ENCODE measurements at regions not wholly inside any gene's neighbourhood (a gene's known extent, or its start where the extent isn't known, plus 50 kb on each side); places are given as distances from the start of the nearest gene placed in this dataset.

DNA sequence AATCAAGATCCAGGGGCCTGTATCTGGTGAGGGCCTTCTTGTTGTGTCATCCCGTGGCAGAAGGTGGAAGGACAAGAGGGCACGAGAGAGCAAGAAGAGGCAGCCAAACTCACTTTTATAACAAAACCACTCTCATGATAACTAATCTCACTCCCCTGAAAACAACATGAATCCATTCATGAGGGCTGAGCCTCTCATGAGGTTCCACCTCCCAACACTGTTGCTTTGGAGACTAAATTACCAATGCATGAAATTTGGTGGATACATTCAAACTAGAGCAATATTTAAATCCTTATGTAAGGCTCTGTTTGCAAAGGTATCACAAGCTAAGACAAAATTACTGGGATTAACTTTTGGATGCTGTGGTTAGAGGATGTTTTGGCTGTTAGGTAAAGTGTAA is 470.1 kb upstream of the NOVA1 start:
- no peak overlapping the region for H3K4me3 ChIP-seq (ENCODE audit: low read length)
- TF ChIP-seq, protein P1, sequence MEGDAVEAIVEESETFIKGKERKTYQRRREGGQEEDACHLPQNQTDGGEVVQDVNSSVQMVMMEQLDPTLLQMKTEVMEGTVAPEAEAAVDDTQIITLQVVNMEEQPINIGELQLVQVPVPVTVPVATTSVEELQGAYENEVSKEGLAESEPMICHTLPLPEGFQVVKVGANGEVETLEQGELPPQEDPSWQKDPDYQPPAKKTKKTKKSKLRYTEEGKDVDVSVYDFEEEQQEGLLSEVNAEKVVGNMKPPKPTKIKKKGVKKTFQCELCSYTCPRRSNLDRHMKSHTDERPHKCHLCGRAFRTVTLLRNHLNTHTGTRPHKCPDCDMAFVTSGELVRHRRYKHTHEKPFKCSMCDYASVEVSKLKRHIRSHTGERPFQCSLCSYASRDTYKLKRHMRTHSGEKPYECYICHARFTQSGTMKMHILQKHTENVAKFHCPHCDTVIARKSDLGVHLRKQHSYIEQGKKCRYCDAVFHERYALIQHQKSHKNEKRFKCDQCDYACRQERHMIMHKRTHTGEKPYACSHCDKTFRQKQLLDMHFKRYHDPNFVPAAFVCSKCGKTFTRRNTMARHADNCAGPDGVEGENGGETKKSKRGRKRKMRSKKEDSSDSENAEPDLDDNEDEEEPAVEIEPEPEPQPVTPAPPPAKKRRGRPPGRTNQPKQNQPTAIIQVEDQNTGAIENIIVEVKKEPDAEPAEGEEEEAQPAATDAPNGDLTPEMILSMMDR (conservative IDR thresholded peaks at IDR 0.05; ENCODE audit: low read length), result no peak
- DNase-seq (ENCODE audit: low read depth), result no peak

DNA sequence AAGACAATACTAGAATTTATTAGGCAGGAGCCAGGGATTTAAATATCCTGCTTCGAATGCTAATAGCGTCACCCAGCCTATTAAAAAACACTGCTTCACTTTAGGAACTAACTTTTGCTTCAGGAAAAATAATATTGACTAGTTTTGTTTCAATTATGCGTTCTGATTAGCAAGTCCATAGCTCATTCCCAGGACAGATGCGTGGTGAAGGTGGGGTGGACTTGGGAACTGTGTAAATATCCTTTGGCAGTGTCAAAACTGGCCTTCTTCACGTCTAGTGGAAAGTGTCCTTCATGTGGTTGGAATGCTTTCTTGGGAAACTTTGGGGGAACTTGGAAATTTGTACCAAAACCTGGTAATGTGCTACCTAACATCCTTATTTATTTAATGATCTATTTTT is 474.8 kb upstream of the NOVA1 start:
- TF ChIP-seq, protein P1 (conservative IDR thresholded peaks at IDR 0.05; ENCODE audit: low read length), result no peak
- no peak overlapping the region for H3K4me3 ChIP-seq (ENCODE audit: low read length)
- DNase-seq (ENCODE audit: low read depth), result no peak

DNA sequence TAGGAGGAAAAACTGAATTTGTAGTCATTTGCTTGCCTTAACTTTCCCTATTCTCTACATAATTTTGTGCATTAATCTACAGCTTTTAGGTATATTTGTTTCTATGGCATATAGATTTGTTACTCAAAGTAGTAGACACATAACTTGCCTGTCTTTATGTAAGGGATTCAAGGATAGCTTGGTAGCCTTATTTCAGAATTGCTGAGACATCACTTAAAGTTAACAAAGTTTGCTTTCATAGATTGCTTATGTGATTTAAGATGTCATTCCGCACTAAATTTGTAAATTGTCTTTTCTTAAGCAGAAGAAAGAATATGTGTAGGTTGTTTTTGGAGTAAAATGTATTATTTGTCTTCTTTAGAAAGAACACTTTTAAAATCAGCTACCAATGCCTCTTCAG is 477.7 kb upstream of the NOVA1 start:
- no peak for DNase-seq (ENCODE audit: low read depth)
- TF ChIP-seq, protein P1 (conservative IDR thresholded peaks at IDR 0.05; ENCODE audit: low read length), result no peak
- no peak overlapping the region for H3K4me3 ChIP-seq (ENCODE audit: low read length)

DNA sequence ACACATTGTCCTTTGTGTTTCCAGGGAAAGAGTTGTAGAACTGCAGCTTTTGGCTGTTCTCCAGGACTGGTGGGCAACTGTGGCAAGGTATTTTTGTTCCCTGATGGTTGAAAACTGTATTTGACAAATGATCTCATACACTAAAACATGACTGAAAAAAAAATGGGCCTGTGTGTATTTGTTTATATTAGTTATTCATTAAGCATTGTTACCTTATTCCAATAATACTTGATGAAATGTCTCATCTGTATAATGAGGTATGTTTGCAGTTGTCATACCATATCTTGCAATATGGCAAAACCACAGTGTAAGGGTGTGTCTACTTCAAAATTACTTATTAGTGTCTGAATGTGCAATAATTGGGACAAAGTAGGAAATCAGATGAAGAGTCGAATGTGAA is 479.4 kb upstream of the NOVA1 start:
- TF ChIP-seq, protein P1 (conservative IDR thresholded peaks at IDR 0.05; ENCODE audit: low read length), result no peak
- H3K4me3 ChIP-seq (ENCODE audit: low read length), result no peak overlapping the region
- DNase-seq (ENCODE audit: low read depth), result no peak

DNA sequence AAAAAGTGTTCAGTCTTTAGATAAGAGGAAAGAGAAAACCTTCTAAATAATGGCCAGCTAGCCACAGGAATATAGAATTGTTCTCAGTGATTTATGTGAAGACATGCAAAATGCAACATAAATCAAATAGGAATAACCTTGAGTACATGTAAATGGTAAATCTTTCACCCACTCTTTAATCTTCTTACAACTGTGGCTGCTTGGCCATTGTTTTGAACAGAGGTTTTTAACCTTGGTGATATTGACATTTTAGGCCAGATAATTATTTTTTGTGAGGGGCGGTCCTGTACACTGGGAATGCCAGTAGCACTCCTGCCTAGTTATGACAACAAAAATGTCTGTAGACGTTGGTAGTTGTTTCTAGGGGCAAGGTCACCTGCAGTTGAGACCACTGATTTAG is 479.9 kb upstream of the NOVA1 start:
- no peak for DNase-seq (ENCODE audit: low read depth)
- no peak overlapping the region for H3K4me3 ChIP-seq (ENCODE audit: low read length)
- TF ChIP-seq, protein P1 (conservative IDR thresholded peaks at IDR 0.05; ENCODE audit: low read length), result no peak

DNA sequence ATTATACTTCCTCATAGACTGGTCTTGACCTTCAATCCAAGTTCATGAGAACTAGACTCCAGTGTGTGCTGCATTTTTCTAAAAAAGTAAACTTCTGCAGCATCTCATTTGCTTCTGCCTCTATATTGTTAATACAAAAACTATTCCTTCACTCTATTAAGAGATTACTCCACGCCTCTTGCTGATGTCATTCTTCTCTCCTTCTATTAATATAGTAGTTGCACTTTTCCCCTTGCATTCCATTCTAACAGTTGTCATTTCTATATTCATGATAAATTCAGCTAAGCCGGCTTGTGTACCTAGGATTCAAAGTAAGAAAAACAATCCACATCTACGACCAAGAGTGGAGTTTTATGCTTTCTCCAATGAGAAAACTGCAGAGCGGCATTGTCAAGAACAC is 480.4 kb upstream of the NOVA1 start:
- TF ChIP-seq, protein P1 (conservative IDR thresholded peaks at IDR 0.05; ENCODE audit: low read length), result no peak
- H3K4me3 ChIP-seq (ENCODE audit: low read length), result no peak overlapping the region
- DNase-seq (ENCODE audit: low read depth), result no peak

DNA sequence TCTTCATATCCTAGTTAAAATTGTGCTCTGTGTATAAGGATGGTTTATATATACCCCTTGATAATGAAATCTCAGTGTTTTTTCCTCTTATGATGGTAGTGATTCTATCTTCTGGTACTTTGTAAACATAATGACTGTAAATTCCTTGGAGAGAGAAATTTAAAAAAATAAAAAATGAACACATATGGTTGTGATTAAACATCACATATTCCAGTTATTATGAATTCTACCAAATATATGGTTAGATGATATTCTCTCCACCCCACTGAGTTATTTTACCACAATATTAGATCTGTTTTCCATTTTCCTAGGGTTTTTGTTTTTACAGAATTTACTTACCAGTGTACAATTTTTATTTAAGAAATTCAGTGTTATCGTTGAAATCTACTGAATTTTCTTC is 481.9 kb upstream of the NOVA1 start:
- H3K4me3 ChIP-seq (ENCODE audit: low read length), result no peak overlapping the region
- TF ChIP-seq, protein P1 (conservative IDR thresholded peaks at IDR 0.05; ENCODE audit: low read length), result no peak

More for the DNA sequence above, 481.9 kb upstream of the NOVA1 start:
- no peak for DNase-seq (ENCODE audit: low read depth)

All from AG10803 (cell line).